Skeletal muscle satellite cell (primary cell): ENCODE measurements at regions not wholly inside any gene's neighbourhood (a gene's known extent, or its start where the extent isn't known, plus 50 kb on each side); places are given as distances from the start of the nearest gene placed in this dataset.

Experiments used
- H3K27me3 ChIP-seq: 2 replicates; pipeline ENCODE4 v1.7.0; 2013; ENCODE audit warnings: low read length; ENCODE audit not compliant: control insufficient read depth, insufficient read depth
- H3K36me3 ChIP-seq: 2 replicates; pipeline ENCODE4 v1.7.0; 2013; ENCODE audit warnings: mild to moderate bottlenecking, control low read depth, low read length; ENCODE audit not compliant: insufficient read depth
- H3K4me1 ChIP-seq: 2 replicates; pipeline ENCODE4 v1.7.0; 2013; ENCODE audit warnings: low read length; ENCODE audit not compliant: control insufficient read depth, insufficient read depth
- H3K4me2 ChIP-seq: 2 replicates; pipeline ENCODE4 v1.7.0; 2013; ENCODE audit warnings: mild to moderate bottlenecking, low read length
- H3K4me3 ChIP-seq: 2 replicates; pipeline ENCODE4 v1.7.0; 2013; ENCODE audit warnings: low read length
- H3K9ac ChIP-seq: 2 replicates; pipeline ENCODE4 v1.7.0; 2013; ENCODE audit warnings: mild to moderate bottlenecking, low read depth, low read length, moderate library complexity
- H3K9me3 ChIP-seq: replicated peaks from 2 replicates; pipeline ENCODE4 v1.7.0; 2013; ENCODE audit warnings: mild to moderate bottlenecking, control low read depth, low read length

DNA sequence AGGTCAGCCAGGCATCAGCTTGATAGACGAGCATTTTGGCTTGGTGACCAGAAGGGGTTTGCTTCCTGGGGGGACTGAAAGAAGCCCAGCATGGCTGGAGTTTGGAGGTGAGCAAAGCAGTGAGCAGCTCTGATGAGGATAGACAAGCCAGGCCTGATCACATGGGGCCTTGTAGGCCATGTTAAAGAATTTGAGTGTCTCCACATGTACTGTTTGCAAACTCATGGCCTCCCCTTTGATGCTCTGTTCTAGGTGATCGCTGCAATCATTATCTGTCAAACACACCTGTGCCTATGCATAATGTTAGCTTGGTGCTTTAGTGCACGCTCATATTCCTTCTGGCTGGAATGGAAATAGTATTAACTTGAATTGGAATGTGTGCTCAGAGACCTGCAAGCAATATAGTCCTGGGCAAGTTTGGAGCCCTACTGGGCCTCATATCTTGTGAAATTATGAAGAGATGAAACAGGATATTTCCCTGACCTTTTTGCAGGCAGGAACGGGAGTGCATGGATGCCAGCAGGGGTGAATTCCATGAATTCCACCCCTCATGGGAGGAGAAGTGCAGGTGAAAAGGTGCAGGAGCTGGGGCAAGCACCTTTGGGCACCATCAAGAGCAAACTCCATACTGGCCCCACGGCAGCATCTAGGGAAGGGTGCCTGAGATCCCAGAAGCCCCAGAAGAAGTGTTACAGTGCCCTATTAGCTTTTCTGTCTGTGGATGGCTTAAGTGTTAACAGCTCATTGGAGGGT lies 480.5 kb downstream of the EPM2A start:
- no peaks in the 10 kb centered on the region for H3K36me3 ChIP-seq

DNA sequence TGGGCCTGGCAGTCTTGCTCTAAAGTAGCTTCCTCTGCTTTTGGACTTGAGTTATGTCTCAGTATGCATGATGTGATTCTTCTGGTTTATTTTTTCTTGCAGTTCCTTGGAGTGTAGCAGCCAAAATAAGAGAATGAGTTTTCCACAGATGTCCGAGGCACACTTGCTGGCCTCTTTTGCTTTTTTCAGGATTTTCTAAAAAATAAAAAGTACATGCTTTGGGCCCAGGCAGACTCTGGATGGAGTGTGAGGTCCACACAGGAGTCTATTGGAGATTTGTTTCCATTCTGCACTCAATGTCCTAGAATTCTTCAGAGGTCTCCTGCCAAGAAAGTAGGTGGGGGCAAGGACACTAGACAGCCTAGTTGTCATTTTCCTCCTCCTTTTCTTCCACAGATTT lies 477.6 kb downstream of the EPM2A start:
- H3K9me3 ChIP-seq: no peaks in the 10 kb centered on the region

More for the DNA sequence above, 480.5 kb downstream of the EPM2A start:
- no peaks in the 10 kb centered on the region for H3K4me1 ChIP-seq
- H3K4me3 ChIP-seq: no peak overlapping the region
- H3K9me3 ChIP-seq: no peaks in the 10 kb centered on the region
- H3K9ac ChIP-seq: no peak overlapping the region
- no peaks in the 10 kb centered on the region for H3K27me3 ChIP-seq
- H3K4me2 ChIP-seq: no peak overlapping the region

DNA sequence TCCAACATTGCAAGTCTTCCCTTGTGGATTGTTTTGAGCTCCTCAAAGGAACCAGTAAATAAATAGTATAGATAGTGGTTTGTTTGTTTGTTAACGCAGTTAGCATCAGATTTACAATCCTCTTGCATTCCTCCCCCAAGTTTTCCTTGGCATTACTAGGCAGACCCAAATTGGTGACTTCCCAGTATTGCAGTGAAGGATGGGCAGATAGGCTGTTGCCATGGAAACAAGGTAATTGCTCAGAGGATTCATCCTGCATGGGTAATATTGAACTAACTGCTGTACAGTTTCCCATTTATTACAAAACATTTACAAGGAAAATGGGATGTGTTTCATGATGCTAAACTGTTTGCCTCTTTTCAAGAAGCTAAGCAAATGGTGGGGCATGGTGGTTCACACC lies 477.2 kb downstream of the EPM2A start:
- no peaks in the 10 kb centered on the region for H3K4me1 ChIP-seq

More for the DNA sequence above, 477.6 kb downstream of the EPM2A start:
- Histone ChIP-seq H3K4me1 (no peaks in the 10 kb centered on the region), H3K4me2 (no peak overlapping the region), H3K9ac (no peak overlapping the region), H3K36me3 (no peaks in the 10 kb centered on the region), H3K4me3 (no peak overlapping the region), H3K27me3 (no peaks in the 10 kb centered on the region)

DNA sequence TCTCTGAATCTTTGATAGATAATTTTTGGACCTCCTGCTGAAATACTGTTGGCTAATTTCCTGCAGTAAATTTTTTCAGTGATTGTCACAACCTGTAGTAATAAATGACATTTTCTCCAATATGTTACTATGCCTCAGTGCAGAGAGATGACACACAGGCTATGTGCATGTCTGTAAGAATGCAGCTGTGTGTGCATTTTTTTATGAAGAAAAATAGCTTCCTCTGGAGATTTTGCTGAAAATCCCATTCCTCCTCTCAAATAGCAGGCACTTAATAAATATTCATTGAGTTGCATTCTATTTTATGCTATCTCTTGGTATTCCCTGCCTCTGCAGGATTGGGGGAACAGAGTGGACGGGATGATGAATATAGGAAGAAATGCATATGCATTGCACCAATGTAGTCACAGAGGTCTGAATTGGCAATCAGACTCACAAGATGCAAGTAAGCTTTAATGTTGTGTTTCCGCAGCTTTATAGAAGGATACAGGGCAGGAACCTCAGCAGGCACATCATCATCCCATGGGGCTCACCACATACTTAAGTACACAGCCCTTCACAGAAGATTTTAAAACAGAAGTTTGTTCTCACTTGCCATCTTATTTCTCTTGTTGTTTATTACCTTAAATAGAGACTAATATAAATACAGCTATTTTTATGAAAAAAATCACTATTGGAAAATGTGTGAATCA lies 474.7 kb downstream of the EPM2A start:
- H3K9me3 ChIP-seq: no peaks in the 10 kb centered on the region

More for the DNA sequence above, 477.2 kb downstream of the EPM2A start:
- Histone ChIP-seq H3K9me3 (no peaks in the 10 kb centered on the region), H3K4me2 (no peak overlapping the region), H3K9ac (no peak overlapping the region), H3K4me3 (no peak overlapping the region), H3K27me3 (no peaks in the 10 kb centered on the region), H3K36me3 (no peaks in the 10 kb centered on the region)

DNA sequence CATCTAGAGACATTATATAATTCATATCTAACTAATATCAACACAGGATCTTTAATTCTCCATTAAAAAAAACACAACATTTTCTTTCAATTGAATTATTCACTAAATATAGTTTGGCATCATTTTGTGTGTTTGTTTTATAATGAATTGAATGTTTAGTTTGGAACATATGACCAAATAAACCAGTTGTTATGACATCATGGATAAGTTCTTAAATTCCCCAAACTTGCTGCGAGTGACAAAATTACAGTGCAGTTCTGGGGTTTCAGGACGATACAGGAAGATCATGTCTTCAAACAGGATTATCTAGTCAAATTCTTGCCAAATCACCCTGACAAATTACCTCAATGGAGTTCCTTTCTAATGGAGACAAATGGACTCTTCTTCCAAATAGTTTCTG lies 473.6 kb downstream of the EPM2A start:
- Histone ChIP-seq H3K9ac (no peak overlapping the region), H3K27me3 (no peaks in the 10 kb centered on the region), H3K4me3 (no peak overlapping the region), H3K9me3 (no peaks in the 10 kb centered on the region), H3K4me1 (no peaks in the 10 kb centered on the region), H3K4me2 (no peak overlapping the region), H3K36me3 (no peaks in the 10 kb centered on the region)

More for the DNA sequence above, 474.7 kb downstream of the EPM2A start:
- Histone ChIP-seq H3K4me2 (no peak overlapping the region), H3K36me3 (no peaks in the 10 kb centered on the region), H3K4me3 (no peak overlapping the region), H3K27me3 (no peaks in the 10 kb centered on the region), H3K9ac (no peak overlapping the region), H3K4me1 (no peaks in the 10 kb centered on the region)

DNA sequence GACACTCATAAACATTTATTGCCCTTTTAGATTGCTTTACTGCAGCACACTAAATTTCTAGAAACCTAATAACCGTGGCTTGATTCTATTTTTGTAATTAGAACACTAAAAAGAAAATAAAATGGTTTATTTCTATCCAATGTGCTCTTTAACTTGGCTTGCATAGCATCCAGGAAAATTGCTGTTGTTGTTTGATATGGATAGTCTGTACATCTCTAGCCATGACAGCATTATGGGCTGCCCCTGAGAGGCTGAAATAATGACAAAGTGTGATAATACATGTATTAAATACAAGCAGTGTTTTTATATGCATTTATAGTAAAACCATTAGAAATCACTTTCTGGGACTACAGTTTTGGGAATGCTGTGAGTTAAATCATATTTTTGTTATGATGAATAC lies 472.5 kb downstream of the EPM2A start:
- Histone ChIP-seq H3K9me3 (no peaks in the 10 kb centered on the region), H3K4me3 (no peak overlapping the region), H3K27me3 (no peaks in the 10 kb centered on the region)

DNA sequence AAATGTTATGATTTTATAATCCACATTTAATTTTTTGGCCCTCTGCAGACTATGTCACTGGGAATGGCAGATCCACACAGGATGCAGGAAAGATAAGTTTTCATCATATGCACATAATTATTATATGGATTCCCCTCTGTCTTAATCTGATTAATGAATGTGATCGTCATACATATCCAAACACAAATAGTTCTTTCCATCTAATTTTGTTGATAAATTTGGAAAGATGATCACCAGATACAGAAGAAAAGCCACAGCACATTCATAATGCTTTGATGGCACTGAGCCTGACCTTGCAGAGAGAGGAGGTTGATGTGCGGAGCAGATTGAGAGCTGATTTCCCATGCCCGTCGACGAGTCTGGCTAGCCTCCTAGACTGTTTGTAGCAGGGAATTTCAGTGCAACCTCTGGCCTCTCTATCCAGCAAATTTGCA lies 471.5 kb downstream of the EPM2A start:
- no peaks in the 10 kb centered on the region for H3K4me1 ChIP-seq
- H3K4me2 ChIP-seq: no peak overlapping the region
- H3K36me3 ChIP-seq: no peaks in the 10 kb centered on the region
- no peaks in the 10 kb centered on the region for H3K27me3 ChIP-seq
- H3K4me3 ChIP-seq: no peak overlapping the region
- no peaks in the 10 kb centered on the region for H3K9me3 ChIP-seq
- H3K9ac ChIP-seq: no peak overlapping the region

More for the DNA sequence above, 472.5 kb downstream of the EPM2A start:
- Histone ChIP-seq H3K36me3 (no peaks in the 10 kb centered on the region), H3K4me1 (no peaks in the 10 kb centered on the region), H3K9ac (no peak overlapping the region), H3K4me2 (no peak overlapping the region)

DNA sequence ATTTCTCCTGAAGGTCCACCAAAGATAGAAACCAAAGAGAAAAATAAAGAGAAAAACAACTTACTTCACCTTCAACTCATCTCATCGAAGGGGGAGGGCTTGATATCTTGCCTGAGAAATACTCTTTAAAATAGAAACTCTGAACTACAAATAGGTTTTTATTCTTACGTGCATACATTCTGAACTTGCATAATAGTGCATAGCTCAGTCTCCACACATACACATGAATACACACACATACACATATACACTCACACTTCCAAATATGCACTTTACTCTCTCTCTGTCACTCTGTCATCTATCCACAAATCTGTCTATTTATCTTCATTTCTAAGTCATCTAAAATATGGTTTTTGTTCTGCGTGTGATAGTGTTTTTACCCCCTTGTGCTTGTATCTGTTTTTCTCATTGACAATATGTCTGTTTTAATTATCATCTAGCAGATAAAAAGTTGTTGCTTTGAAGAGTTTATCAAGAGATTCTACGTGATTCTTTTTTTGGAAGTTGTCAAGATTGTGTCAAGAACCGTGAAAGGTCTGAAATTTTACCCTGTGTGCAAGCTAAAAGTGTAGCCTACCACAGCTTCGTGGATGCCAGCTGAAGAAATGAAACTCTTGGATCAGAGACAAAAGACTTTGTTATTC lies 468.8 kb downstream of the EPM2A start:
- no peak overlapping the region for H3K4me3 ChIP-seq
- H3K27me3 ChIP-seq: no peaks in the 10 kb centered on the region
- no peaks in the 10 kb centered on the region for H3K9me3 ChIP-seq
- no peaks in the 10 kb centered on the region for H3K36me3 ChIP-seq
- H3K4me2 ChIP-seq: no peak overlapping the region
- H3K4me1 ChIP-seq: no peaks in the 10 kb centered on the region
- H3K9ac ChIP-seq: no peak overlapping the region

DNA sequence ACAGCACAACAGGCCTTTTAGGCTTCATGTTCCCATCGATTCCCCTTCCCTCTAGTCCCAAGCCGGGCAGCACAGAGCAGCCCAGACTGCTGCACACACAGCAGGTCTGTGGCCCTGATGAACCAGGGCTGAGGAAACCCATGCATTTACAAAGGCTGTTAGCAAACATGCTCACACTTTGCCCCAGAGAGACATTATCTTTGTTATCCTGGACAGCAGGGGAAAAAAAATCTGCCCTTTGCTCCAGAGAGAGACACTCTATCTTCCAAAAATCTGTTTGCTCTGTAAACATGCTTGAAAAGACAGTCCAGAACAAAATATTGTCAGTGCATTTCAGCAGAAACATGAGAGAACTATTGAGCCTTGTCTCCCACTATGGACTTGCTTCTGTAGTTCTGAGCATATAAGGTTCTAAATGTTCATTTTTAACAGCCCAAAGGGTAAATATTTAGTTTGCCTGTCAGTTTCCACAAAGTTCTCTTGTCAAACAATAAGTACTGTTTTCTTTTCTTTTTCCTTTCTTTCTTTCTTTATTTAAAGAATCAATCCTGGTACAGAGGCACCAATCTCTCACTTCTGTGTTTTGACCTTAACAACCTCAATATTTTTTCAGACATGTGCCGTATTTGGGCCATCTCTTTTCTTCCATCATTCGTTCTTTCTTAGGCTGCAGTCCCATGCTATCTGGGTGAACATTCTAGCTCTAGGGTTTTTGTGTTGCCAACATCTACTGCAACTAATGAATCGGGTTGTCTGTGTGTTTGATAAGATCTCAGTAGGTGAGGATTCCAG lies 468.0 kb downstream of the EPM2A start:
- no peaks in the 10 kb centered on the region for H3K4me1 ChIP-seq
- H3K4me2 ChIP-seq: no peak overlapping the region
- no peaks in the 10 kb centered on the region for H3K27me3 ChIP-seq
- no peak overlapping the region for H3K9ac ChIP-seq
- no peak overlapping the region for H3K4me3 ChIP-seq
- H3K36me3 ChIP-seq: no peaks in the 10 kb centered on the region
- no peaks in the 10 kb centered on the region for H3K9me3 ChIP-seq

DNA sequence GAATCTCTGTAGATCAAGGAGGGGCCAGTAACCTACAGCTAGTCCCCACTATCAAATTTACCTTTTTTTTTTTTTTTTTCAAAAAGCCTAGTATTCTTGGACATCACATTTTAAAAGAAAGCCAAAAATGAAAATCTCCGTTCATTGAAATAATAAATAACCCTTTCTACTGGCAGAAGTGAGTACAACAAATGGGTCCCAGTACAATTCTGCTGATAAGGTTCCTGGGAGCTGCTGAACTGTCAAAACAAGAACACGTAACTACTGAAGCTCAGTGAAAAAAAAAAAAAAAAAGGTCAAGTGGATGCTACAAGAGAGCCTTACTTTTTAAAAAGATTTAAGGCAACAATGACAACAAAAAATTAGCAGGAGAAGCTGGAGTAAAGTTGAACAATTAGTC lies 464.9 kb downstream of the EPM2A start:
- Histone ChIP-seq H3K4me1 (no peaks in the 10 kb centered on the region), H3K9ac (no peak overlapping the region), H3K4me2 (no peak overlapping the region), H3K36me3 (no peaks in the 10 kb centered on the region), H3K4me3 (no peak overlapping the region), H3K27me3 (no peaks in the 10 kb centered on the region), H3K9me3 (no peaks in the 10 kb centered on the region)

DNA sequence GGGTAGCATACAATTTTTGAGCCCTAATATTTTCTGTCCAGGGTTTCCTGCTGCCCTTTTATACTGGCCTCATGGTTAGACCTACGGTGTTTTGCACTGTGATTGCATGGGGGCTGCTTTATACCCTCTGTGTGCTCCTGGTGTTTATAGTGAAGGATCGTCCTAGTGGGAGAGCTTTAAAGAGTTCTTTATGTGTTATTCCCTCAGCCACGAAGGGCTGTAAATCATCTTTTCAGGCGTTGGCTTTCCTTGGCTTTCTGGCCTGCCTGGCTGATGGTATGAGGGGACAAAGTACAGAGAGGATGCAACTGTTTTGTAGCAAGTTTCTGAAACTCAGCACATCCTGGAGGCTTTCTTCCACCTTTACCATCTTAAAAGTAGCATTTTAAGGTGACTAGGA lies 464.3 kb downstream of the EPM2A start:
- Histone ChIP-seq H3K4me3 (no peak overlapping the region), H3K27me3 (no peaks in the 10 kb centered on the region), H3K4me2 (no peak overlapping the region), H3K36me3 (no peaks in the 10 kb centered on the region), H3K9me3 (no peaks in the 10 kb centered on the region), H3K9ac (no peak overlapping the region), H3K4me1 (no peaks in the 10 kb centered on the region)
